Hematopoietic multipotent progenitor cell treated with erythropoietin and hydrocortisone succinate and interleukin-3 and kit ligand, for 4 days (in vitro differentiated cells): ENCODE measurements at regions not wholly inside any gene's neighbourhood (a gene's known extent, or its start where the extent isn't known, plus 50 kb on each side); places are given as distances from the start of the nearest gene placed in this dataset.

Source experiments
- DNase-seq: peaks from one replicate; pipeline ENCODE4 v3.0.0-alpha.2; 2015

GRCh38 chrX:110432091-110432905, 73.7 kb downstream of the RTL9 start:
- DNase-seq, result no peak

- no peak for DNase-seq
Measured at GRCh38 chrX:110432906-110433215, 74.2 kb downstream of the RTL9 start.

GRCh38 chrX:110435196-110435595, 76.5 kb downstream of the RTL9 start:
- no peak for DNase-seq

- DNase-seq, result no peak
Measured at GRCh38 chrX:110436523-110436922, 77.9 kb downstream of the RTL9 start.

GRCh38 chrX:110437686-110438085, 79.0 kb downstream of the RTL9 start:
- no peak for DNase-seq

- no peak for DNase-seq
Measured at GRCh38 chrX:110440016-110440805, 81.6 kb downstream of the RTL9 start.

GRCh38 chrX:110442635-110443034, 84.0 kb downstream of the RTL9 start:
- DNase-seq, result peak; percentile 54

- no peak for DNase-seq
Measured at GRCh38 chrX:110444996-110445395, 86.3 kb downstream of the RTL9 start.

GRCh38 chrX:110448459-110448858, 89.8 kb downstream of the RTL9 start:
- DNase-seq, result no peak

GRCh38 chrX:110449312-110449711, 90.7 kb downstream of the RTL9 start:
- DNase-seq, result no peak

- peak; percentile 78 for DNase-seq
Measured at GRCh38 chrX:110450050-110450449, 91.4 kb downstream of the RTL9 start.

- no peak for DNase-seq
Measured at GRCh38 chrX:110454336-110454735, 95.7 kb downstream of the RTL9 start.

GRCh38 chrX:110462957-110463356, 104.3 kb downstream of the RTL9 start:
- DNase-seq, result peak; percentile 3

GRCh38 chrX:110466790-110467189, 108.1 kb downstream of the RTL9 start:
- no peak for DNase-seq

- DNase-seq, result no peak
Measured at GRCh38 chrX:110472265-110472664, 113.6 kb downstream of the RTL9 start.

GRCh38 chrX:110477593-110478228, 119.1 kb downstream of the RTL9 start:
- peak; percentile 4 for DNase-seq

- no peak for DNase-seq
Measured at GRCh38 chrX:110491846-110492620, 133.4 kb downstream of the RTL9 start.

- no peak for DNase-seq
Measured at GRCh38 chrX:110504947-110505346, 146.3 kb downstream of the RTL9 start.

- DNase-seq, result no peak
Measured at GRCh38 chrX:110509755-110510532, 151.3 kb downstream of the RTL9 start.

GRCh38 chrX:110511238-110511637, 152.6 kb downstream of the RTL9 start:
- DNase-seq, result no peak

GRCh38 chrX:110512341-110512740, 153.7 kb downstream of the RTL9 start:
- DNase-seq, result no peak

GRCh38 chrX:110514509-110514908, 155.9 kb downstream of the RTL9 start:
- no peak for DNase-seq
